WTC11 (cell line): ENCODE measurements at regions not wholly inside any gene's neighbourhood (a gene's known extent, or its start where the extent isn't known, plus 50 kb on each side); places are given as distances from the start of the nearest gene placed in this dataset.

Source experiments
- SP1 ChIP-seq: sonication (generic); formaldehyde crosslinking; conservative IDR thresholded peaks from 2 replicates; pipeline ENCODE4 v1.8.1; 2022; ENCODE audit warnings: missing genetic modification reagents
- ZNF671 ChIP-seq: fragments of 250-450 bp; sonication (Bioruptor Pico); IDR thresholded peaks from 2 replicates; pipeline ENCODE4 v1.8.0; 2021; ENCODE audit warnings: mild to moderate bottlenecking
- TF ChIP-seq, protein P1 (sequence below): fragments of 200-600 bp; IDR thresholded peaks from 2 replicates; pipeline ENCODE4 v1.8.0; 2022; ENCODE audit warnings: antibody characterized with exemption
- TF ChIP-seq, protein P2 (sequence below): sonication (generic); formaldehyde crosslinking; IDR thresholded peaks from 2 replicates; pipeline ENCODE4 v1.8.0; 2022; ENCODE audit warnings: mild to moderate bottlenecking, missing genetic modification reagents
- TF ChIP-seq, protein P3 (sequence below): sonication (generic); formaldehyde crosslinking; conservative IDR thresholded peaks from 2 replicates; pipeline ENCODE4 v1.8.1; 2022; ENCODE audit warnings: mild to moderate bottlenecking, missing genetic modification reagents
- TF ChIP-seq, protein P4 (sequence below): sonication (generic); formaldehyde crosslinking; IDR thresholded peaks from 2 replicates; pipeline ENCODE4 v1.8.1; 2023; ENCODE audit warnings: mild to moderate bottlenecking, missing genetic modification reagents, moderate library complexity
- TF ChIP-seq, protein P5 (sequence below): sonication (generic); formaldehyde crosslinking; IDR thresholded peaks from 2 replicates; pipeline ENCODE4 v1.8.1; 2022; ENCODE audit warnings: mild to moderate bottlenecking, missing genetic modification reagents, moderate library complexity, borderline replicate concordance

DNA sequence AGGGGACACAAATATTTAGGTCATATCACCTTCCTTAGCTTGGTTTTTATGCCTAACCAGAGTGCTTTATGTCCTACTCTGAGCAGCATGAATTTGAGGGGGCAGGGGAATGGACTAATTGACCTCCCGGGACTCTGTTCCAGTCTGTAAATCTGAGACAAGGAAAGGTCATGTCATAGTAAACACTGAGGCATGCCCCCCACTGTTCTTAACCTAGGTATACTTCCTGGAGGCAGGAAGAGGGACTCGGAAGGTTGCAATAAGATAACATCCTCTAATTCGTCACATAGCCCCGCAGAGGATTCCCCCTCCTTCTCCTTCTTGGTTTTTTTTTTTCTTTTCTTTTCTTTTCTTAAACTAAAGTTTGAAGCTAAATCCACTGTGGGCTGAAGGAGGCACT, 540.3 kb upstream of the CADM1 start:
- TF ChIP-seq, protein P1, sequence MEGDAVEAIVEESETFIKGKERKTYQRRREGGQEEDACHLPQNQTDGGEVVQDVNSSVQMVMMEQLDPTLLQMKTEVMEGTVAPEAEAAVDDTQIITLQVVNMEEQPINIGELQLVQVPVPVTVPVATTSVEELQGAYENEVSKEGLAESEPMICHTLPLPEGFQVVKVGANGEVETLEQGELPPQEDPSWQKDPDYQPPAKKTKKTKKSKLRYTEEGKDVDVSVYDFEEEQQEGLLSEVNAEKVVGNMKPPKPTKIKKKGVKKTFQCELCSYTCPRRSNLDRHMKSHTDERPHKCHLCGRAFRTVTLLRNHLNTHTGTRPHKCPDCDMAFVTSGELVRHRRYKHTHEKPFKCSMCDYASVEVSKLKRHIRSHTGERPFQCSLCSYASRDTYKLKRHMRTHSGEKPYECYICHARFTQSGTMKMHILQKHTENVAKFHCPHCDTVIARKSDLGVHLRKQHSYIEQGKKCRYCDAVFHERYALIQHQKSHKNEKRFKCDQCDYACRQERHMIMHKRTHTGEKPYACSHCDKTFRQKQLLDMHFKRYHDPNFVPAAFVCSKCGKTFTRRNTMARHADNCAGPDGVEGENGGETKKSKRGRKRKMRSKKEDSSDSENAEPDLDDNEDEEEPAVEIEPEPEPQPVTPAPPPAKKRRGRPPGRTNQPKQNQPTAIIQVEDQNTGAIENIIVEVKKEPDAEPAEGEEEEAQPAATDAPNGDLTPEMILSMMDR = no peak
- TF ChIP-seq, protein P2, sequence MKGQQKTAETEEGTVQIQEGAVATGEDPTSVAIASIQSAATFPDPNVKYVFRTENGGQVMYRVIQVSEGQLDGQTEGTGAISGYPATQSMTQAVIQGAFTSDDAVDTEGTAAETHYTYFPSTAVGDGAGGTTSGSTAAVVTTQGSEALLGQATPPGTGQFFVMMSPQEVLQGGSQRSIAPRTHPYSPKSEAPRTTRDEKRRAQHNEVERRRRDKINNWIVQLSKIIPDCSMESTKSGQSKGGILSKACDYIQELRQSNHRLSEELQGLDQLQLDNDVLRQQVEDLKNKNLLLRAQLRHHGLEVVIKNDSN (CRISPR knock-in tag) = no peak
- TF ChIP-seq, protein P3, sequence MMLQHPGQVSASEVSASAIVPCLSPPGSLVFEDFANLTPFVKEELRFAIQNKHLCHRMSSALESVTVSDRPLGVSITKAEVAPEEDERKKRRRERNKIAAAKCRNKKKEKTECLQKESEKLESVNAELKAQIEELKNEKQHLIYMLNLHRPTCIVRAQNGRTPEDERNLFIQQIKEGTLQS (CRISPR knock-in tag) = no peak
- TF ChIP-seq ZNF671 (no peak), SP1 (CRISPR knock-in tag) (no peak)
- TF ChIP-seq, protein P4, sequence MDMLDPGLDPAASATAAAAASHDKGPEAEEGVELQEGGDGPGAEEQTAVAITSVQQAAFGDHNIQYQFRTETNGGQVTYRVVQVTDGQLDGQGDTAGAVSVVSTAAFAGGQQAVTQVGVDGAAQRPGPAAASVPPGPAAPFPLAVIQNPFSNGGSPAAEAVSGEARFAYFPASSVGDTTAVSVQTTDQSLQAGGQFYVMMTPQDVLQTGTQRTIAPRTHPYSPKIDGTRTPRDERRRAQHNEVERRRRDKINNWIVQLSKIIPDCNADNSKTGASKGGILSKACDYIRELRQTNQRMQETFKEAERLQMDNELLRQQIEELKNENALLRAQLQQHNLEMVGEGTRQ (CRISPR knock-in tag) = no peak
- TF ChIP-seq, protein P5, sequence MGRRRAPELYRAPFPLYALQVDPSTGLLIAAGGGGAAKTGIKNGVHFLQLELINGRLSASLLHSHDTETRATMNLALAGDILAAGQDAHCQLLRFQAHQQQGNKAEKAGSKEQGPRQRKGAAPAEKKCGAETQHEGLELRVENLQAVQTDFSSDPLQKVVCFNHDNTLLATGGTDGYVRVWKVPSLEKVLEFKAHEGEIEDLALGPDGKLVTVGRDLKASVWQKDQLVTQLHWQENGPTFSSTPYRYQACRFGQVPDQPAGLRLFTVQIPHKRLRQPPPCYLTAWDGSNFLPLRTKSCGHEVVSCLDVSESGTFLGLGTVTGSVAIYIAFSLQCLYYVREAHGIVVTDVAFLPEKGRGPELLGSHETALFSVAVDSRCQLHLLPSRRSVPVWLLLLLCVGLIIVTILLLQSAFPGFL = no peak
